Activated CD8-positive, alpha-beta memory T cell treated with anti-CD3 and anti-CD28 coated beads, Interleukin-2, amount 50 U/mL, for 48 hours (primary cell): ENCODE measurements at regions not wholly inside any gene's neighbourhood (a gene's known extent, or its start where the extent isn't known, plus 50 kb on each side); places are given as distances from the start of the nearest gene placed in this dataset.
"Not testable (repeated sequence)": the region's sequence is repeated elsewhere in the genome, so short reads cannot be mapped to it uniquely, and the experiment has no call there.

Experiments used
- DNase-seq: peaks from one replicate; pipeline ENCODE4 v3.0.0-alpha.2; 2020

GRCh38 chr3:153319705-153320554 lies 157.9 kb downstream of the RAP2B start:
- no peak for DNase-seq

DNA sequence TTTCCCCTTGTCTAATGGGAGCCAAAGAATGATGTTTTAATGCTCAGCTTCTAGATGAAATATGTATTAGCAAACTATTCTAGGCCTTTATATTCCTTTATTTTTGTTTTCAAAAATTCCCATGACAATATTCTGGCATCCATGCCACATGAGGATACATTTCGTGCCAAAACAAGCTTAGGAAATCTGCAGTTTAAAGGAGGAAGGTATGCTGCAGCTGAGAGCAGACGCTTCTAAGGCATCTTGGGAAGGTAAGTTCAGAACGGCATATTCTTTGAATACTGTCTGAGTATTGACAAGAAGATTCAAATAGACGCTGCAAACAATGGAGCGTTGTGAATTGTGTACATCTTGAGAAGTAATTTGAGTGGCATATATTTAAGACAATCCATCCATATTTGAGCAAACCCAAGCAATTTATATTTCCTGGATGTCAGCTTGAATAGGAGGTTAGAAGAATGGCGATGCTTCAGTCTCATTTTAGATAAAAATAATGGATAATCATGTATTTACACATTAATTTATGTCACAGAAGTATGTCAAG lies 158.6 kb downstream of the RAP2B start:
- no peak for DNase-seq

GRCh38 chr3:153328690-153329089 lies 166.7 kb downstream of the RAP2B start:
- DNase-seq, result no peak

DNA sequence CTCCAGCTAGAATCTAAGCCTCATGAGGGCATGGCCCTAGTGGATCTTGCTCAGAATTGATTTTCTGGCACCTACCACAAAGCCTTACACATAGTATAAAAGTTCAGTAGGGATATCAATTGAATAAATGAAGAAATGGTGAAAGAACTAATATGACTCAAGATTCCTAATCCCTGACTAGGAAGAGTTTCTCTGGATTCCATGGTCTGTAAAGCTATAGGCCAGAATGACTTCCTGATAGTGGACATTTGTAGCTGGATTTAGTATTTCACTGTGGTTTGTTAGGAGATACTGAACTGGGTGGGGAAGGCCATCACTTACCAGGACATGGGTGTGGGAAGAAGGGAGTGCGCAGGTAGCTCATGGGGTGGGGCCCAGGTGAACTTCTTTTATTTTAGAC lies 168.9 kb downstream of the RAP2B start:
- no peak for DNase-seq

DNA sequence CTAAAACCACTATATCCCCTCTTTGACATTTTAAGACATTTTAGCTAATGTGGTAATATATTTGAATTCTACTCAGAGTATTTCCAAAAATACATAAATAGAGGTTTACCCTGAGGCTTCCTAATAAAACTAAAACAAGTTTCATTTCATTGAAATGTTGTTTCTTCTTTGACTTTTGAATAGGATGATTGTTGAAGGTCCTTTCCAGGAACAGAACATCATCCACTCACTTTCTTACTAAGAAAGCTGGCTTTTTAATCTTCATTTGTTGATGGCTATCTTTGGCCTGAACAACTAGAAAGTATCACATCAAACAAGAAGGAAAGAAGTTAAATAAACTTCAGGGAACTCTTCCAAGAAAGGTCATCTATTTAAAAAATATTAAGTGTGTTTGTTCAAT lies 169.7 kb downstream of the RAP2B start:
- no peak for DNase-seq

DNA sequence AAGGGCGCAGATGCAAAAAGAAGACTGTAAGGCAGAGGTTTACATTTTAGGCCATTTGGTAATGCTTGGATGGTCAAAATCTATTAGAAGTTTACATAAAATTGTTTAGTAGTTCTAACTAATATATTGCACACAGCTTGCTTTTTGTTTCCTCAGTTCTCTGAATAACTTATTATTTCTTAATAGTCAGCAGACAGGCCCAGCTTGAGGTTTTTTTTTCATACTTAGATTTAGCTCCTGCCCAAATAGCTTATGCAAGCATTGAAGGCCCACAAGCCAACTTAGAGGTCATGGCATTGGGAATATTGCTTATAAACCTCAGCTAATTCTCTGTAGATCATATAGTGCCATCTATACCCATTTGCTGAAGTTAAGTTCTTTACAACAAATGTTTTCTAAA lies 172.5 kb downstream of the RAP2B start:
- no peak for DNase-seq

DNA sequence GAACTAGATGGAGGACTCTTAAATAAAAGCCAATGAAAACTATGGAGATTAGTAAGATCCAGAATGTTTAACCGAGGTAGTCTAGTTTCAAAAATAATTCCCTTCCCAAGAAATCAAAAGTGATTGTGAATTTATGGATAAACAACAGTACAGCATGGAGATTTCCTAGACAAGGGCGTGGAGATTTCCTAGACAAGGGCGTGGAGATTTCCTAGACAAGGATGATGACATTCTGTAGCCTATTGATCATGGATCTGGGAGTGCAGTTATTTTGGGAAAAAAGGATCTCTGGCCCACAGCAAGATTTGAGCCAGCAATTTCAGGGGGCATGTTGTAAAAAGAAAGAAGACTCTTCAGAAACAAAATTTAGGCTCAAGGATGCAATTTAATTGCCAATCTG lies 175.3 kb downstream of the RAP2B start:
- no peak for DNase-seq

GRCh38 chr3:153338487-153338886 lies 176.5 kb downstream of the RAP2B start:
- DNase-seq, result no peak

DNA sequence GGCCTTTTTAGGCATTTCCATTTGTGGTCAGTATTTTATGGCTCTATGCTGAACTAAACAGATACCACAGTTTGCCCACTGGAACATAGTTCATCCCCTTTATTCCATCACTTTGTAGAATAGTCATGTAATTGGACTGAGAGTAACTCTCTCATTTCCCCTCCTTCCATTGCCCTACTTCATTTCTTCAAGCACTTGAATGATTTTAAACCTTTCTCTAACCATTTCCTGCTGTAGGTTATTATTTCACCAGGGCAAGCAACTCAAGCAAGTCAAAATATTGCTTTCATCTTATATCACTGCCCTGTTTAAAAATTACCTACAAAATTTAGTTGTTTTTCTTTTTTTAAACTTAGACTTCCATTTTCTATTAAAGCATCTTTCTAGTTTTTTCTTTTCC lies 177.0 kb downstream of the RAP2B start:
- DNase-seq, result no peak

GRCh38 chr3:153343988-153344782 lies 182.2 kb downstream of the RAP2B start:
- no peak for DNase-seq

DNA sequence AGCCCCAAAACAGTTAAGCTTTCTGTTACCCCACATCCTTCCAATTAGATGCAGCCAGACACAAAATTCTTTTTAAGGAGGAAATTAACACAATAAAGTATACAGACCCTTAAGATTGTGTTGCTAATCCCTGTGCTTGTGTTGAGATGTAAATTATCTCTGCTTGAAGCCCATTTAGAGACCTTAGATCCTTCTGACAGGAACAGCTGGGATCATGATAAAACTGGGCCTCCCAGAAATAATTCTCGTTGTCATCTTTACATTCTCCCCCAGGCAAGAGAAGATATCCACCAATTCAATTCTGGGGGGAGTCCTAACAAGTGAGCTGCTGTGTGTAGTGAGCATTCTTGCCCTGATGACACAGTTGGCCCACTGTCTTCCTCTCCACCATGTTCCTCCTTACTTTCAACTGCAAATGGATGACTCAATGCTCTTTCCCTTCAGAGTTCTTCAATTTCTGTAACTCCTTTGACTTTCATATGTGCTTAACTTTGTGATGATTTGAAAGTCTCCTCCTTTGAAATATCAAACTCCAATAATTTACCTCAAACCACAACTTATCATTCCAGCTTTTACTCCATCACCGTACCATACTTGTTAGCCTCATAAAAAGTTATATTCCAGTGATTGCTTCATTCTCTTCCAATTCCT lies 186.6 kb downstream of the RAP2B start:
- no peak for DNase-seq

DNA sequence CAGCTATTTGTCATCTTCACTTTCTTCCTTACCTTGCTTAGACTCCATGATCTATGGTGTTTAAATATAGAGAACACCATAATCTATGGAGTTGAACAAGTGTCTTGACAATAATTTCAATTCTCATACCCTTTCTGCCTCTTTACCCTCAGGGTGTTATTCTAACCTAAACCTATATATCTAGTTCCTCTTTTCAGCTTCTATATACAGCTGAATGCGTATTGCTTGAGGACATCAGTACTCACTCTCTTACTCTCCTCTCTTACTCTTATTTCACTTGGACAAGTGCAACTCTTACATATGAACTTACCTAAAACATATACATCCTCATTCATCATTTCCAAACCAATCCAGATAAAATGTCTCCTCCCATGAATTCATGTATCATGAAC lies 187.1 kb downstream of the RAP2B start:
- DNase-seq, result no peak

GRCh38 chr3:153350420-153350819 lies 188.4 kb downstream of the RAP2B start:
- no peak for DNase-seq

DNA sequence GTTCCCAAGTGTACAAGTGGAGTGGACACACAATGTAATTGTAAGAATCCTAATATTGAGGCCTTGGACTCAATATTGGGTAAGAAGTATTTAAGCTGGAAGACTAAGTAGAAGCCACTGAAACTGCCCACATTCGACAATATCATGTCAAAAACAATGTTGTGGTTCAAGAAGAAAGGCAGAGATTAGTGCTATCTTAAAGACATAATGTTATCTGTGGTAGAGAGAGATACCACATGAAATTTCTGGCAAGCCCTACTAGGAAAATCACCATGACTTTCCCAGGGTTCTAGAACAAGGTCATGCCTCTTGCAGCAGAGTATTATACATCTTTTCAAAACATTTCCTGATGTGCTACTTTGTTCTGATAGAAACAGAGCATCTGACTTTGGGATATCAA lies 192.6 kb downstream of the RAP2B start:
- no peak for DNase-seq

DNA sequence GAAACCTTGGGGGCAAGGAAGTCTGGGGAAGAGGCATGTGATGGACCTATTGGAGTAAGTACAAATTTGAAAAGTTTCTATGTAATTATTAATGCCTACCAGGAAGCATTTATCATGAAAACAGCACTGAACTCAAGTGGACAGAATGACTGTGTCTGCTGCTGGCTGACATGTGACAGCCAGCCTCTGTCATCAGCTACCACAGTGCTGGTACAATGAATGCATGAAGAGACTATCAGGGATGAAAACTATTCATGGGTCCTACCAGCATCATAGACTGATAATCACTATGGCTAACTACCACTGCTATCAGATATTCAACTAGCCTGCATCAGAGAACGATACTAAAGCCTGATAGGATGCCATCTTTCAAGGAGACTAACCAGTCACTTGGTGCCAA lies 193.5 kb downstream of the RAP2B start:
- no peak for DNase-seq

DNA sequence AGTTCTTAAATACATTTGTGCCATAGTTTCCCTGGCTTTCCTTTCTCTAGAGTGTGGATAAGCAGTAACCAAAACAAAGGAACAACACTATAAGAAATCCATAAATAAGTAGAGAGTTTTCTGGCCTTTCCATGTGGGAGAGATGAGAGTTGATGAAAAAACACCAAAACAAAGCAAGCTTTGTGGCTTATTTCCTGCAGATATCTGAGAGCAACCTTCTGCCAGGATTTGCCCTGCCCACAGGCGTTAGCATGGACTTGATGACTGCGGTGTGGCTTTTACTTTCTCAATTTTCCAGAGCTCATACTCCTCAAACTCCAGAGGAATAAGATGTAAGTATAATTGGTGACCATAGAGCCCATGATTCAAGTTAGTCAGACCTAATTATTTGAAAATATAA lies 194.9 kb downstream of the RAP2B start:
- no peak for DNase-seq

GRCh38 chr3:153357436-153357835 lies 195.4 kb downstream of the RAP2B start:
- no peak for DNase-seq

DNA sequence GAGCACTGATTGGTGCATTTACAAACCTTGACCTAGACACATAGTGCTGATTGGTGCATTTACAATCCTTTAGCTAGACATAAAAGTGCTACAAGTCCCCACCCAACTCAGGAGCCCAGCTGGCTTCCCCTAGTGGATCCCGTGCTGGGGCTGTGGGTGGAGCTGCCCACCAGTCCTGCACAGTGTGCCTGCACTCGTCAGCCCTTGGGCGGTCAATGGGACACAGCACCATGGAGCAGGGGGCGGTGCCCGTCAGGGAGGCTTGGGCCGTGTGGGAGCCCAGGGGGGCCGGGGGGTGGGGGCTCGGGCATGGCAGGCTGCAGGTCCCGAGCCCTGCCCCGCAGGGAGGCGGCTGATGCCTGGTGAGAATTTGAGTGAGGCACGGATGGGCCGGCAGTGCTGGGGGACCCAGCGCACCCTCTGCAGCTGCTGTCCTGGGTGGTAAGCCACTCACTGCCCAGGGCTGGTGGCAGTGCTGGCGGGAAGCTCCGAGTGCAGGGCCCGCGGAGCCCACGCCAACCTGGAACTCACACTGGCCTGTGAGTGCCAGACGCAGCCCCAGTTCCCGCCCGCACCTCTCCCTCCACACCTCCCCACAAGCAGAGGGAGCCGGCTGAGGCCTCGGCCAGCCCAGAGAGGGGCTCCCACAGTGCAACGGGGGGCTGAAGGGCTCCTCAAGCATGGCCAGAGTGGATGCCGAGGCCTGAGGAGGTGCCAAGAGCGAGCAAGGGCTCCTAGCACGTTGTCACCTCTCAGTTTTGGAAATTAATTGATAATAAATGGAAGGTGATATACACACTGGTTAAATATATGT lies 207.7 kb downstream of the RAP2B start:
- DNase-seq, result no peak

- no peak for DNase-seq
Observed at GRCh38 chr3:153370680-153371079, 208.7 kb downstream of the RAP2B start.

GRCh38 chr3:153372326-153372725 lies 210.3 kb downstream of the RAP2B start:
- DNase-seq, result no peak

DNA sequence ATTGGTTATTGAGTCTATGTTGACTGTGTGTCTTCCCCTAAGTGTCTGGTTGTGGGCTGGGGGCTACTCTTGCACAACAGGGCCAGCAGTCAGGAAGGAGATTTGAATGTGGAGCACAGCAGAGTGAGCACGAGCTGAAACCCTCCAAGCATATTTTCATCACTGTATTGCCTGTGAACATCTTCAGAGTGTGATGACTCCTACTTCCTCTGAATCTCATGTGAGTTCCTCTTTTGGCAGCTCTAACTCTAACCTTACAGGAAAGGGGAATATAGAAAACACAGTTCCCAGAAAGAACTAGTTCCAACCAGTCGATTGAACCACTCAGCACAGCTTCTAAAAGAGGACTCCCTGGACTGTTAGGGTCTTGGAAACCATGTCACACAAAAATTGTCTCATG lies 211.6 kb downstream of the RAP2B start:
- DNase-seq, result no peak

DNA sequence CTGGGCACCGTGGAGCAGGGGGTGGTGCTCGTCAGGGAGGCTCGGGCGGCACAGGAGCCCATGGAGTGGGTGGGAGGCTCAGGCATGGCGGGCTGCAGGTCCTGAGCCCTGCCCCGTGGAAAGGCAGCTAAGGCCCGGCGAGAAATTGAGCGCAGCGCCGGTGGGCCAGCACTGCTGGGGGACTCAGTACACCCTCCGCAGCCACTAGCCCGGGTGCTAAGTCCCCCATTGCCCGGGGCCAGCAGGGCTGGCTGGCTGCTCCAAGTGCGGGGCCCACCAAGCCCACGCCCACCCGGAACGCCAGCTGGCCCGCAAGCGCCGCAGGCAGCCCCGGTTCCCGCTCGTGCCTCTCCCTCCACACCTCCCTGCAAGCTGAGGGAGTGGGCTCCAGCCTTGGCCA lies 216.3 kb downstream of the RAP2B start:
- DNase-seq, result not testable (repeated sequence)

DNA sequence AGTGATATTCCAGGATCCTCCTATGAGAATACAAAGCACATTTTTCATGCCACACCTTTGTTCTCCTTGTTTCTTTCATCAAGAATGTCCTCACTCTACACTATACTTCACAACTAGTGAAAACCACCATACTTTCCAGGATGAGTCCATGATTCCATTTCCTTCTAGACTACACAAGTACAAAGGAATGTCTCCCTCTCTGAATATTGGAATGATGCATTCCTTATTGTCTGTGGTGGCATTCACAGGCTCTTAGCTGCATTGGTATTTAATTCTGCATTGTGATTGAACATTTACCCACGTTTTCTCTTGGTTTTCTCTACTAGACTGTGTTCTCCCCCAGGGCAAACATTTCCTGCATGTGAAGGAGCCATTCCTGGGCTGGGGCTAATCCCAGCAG lies 217.5 kb downstream of the RAP2B start:
- no peak for DNase-seq
